ENCODE measurements at regions not wholly inside any gene's neighbourhood (a gene's known extent, or its start where the extent isn't known, plus 50 kb on each side); places are given as distances from the start of the nearest gene placed in this dataset.

- Histone ChIP-seq H3K27me3 (ENCODE audit: control insufficient read depth, insufficient read depth, low read length) (no peaks in the 10 kb centered on the region), H3K4me3 (ENCODE audit: low read length) (no peak overlapping the region), H3K27ac (ENCODE audit: low read length) (no peak overlapping the region), H3K9me3 (ENCODE audit: control insufficient read depth, insufficient read depth, low read length) (peaks cover 10% of the 10 kb centered on the region), H3K4me1 (ENCODE audit: control insufficient read depth, insufficient read depth, low read length) (no peaks in the 10 kb centered on the region), H3K36me3 (ENCODE audit: control insufficient read depth, insufficient read depth, low read length) (no peaks in the 10 kb centered on the region)
- Mint-ChIP-seq H3K4me1 (no peaks in the 10 kb centered on the region), H3K9me3 (peaks cover 7 to 24% of the 10 kb centered on the region in 2 donors), H3K4me3 (no peak overlapping the region), H3K27ac (no peak overlapping the region), H3K36me3 (no peaks in the 10 kb centered on the region), H3K27me3 (ENCODE audit: low read depth in 2 of 2) (no peaks in the 10 kb centered on the region)
- DNase-seq = no peak
- 74% methylated on average over 3 of the region's 4 CpGs for WGBS (ENCODE audit: insufficient coverage)
- intact Hi-C loops (cut with micrococcal nuclease) = no loop called here
- TF ChIP-seq CTCF (IDR thresholded peaks at IDR 0.05) = no peak
- no peak for ATAC-seq
Observed at GRCh38 chr5:165527577-165527976, 2022.2 kb downstream of the MAT2B start.

- Mint-ChIP-seq H3K36me3 (no peaks in the 10 kb centered on the region), H3K9me3 (peaks cover 3 to 4% of the 10 kb centered on the region in 2 donors), H3K4me1 (no peaks in the 10 kb centered on the region), H3K27me3 (ENCODE audit: low read depth in 2 of 2) (no peaks in the 10 kb centered on the region), H3K4me3 (no peak overlapping the region), H3K27ac (no peak overlapping the region)
- Histone ChIP-seq H3K4me1 (ENCODE audit: control insufficient read depth, insufficient read depth, low read length) (no peaks in the 10 kb centered on the region), H3K27ac (ENCODE audit: low read length) (no peak overlapping the region), H3K4me3 (ENCODE audit: low read length) (no peak overlapping the region), H3K27me3 (ENCODE audit: control insufficient read depth, insufficient read depth, low read length) (no peaks in the 10 kb centered on the region), H3K9me3 (ENCODE audit: control insufficient read depth, insufficient read depth, low read length) (no peaks in the 10 kb centered on the region), H3K36me3 (ENCODE audit: control insufficient read depth, insufficient read depth, low read length) (no peaks in the 10 kb centered on the region)
- intact Hi-C loops (cut with micrococcal nuclease) = no loop called here
- no peak for TF ChIP-seq CTCF (IDR thresholded peaks at IDR 0.05)
- ATAC-seq (no peak), DNase-seq (no peak)
Observed at GRCh38 chr5:165538065-165538464, 2032.6 kb downstream of the MAT2B start.

- TF ChIP-seq CTCF (IDR thresholded peaks at IDR 0.05) = no peak
- no peaks in the 10 kb centered on the region for H3K4me1 ChIP-seq (ENCODE audit: control insufficient read depth, insufficient read depth, low read length)
- no peaks in the 10 kb centered on the region for H3K9me3 ChIP-seq (ENCODE audit: control insufficient read depth, insufficient read depth, low read length)
- H3K27ac ChIP-seq (ENCODE audit: low read length) = no peak overlapping the region
- no peak overlapping the region for H3K4me3 Mint-ChIP-seq
- 24% methylated on average over 3 of the region's 3 CpGs for WGBS (ENCODE audit: insufficient coverage)
- no peak overlapping the region for H3K4me3 ChIP-seq (ENCODE audit: low read length)
- H3K9me3 Mint-ChIP-seq = peaks cover 9 to 17% of the 10 kb centered on the region in 2 donors
- H3K36me3 ChIP-seq (ENCODE audit: control insufficient read depth, insufficient read depth, low read length) = no peaks in the 10 kb centered on the region
- no peaks in the 10 kb centered on the region for H3K36me3 Mint-ChIP-seq
- intact Hi-C loops (cut with micrococcal nuclease) = no loop called here
- H3K27ac Mint-ChIP-seq = no peak overlapping the region
- no peak for ATAC-seq
- no peaks in the 10 kb centered on the region for H3K27me3 Mint-ChIP-seq (ENCODE audit: low read depth in 2 of 2)
- no peaks in the 10 kb centered on the region for H3K27me3 ChIP-seq (ENCODE audit: control insufficient read depth, insufficient read depth, low read length)
- H3K4me1 Mint-ChIP-seq = no peaks in the 10 kb centered on the region
- no peak for DNase-seq
Observed at GRCh38 chr5:165559645-165560044, 2054.2 kb downstream of the MAT2B start.

GRCh38 chr5:165560648-165561047 is 2055.2 kb downstream of the MAT2B start:
- ATAC-seq (no peak), DNase-seq (no peak)
- H3K9me3 Mint-ChIP-seq = peaks cover 7 to 17% of the 10 kb centered on the region in 2 donors
- no peak for TF ChIP-seq CTCF (IDR thresholded peaks at IDR 0.05)
- no peaks in the 10 kb centered on the region for H3K4me1 ChIP-seq (ENCODE audit: control insufficient read depth, insufficient read depth, low read length)
- 70% methylated on average over 1 of the region's 1 CpG for WGBS (ENCODE audit: insufficient coverage)
- H3K27ac Mint-ChIP-seq = no peak overlapping the region
- no peaks in the 10 kb centered on the region for H3K36me3 Mint-ChIP-seq
- no peaks in the 10 kb centered on the region for H3K36me3 ChIP-seq (ENCODE audit: control insufficient read depth, insufficient read depth, low read length)
- H3K4me3 ChIP-seq (ENCODE audit: low read length) = no peak overlapping the region
- H3K4me3 Mint-ChIP-seq = no peak overlapping the region
- H3K4me1 Mint-ChIP-seq = no peaks in the 10 kb centered on the region
- no peaks in the 10 kb centered on the region for H3K27me3 Mint-ChIP-seq (ENCODE audit: low read depth in 2 of 2)
- no peaks in the 10 kb centered on the region for H3K9me3 ChIP-seq (ENCODE audit: control insufficient read depth, insufficient read depth, low read length)
- intact Hi-C loops (cut with micrococcal nuclease) = no loop called here
- no peak overlapping the region for H3K27ac ChIP-seq (ENCODE audit: low read length)
- no peaks in the 10 kb centered on the region for H3K27me3 ChIP-seq (ENCODE audit: control insufficient read depth, insufficient read depth, low read length)

All from natural killer cell (primary cell).